ENCODE measurements at regions not wholly inside any gene's neighbourhood (a gene's known extent, or its start where the extent isn't known, plus 50 kb on each side); places are given as distances from the start of the nearest gene placed in this dataset.

GRCh38 chr3:113051787-113052186 lies 61.0 kb downstream of the GTPBP8 start:
- TF ChIP-seq POLR2A (IDR thresholded peaks at IDR 0.05) (no peak), CTCF (IDR thresholded peaks at IDR 0.05) (no peak)
- Histone ChIP-seq H3K27me3 (peaks cover 0 to 3% (median 0%) of the 10 kb centered on the region in 4 donors), H3K4me1 (peaks cover 0 to 28% (median 5%) of the 10 kb centered on the region in 3 donors), H3K27ac (peak overlapping the region; percentile 2 to 71 (median 48)), H3K4me3 (no peak overlapping the region), H3K9me3 (no peaks in the 10 kb centered on the region), H3K36me3 (no peaks in the 10 kb centered on the region)
- 28 to 52% methylated on average over 2 to 3 of the region's 3 CpGs for WGBS, 2 donors
- intact Hi-C loops (cut with DNase I) = loop anchor here (5.0 kb wide), 1 partner anchor 236 kb away; no protein-coding TSS in a partner anchor
- DNase-seq = no peak

- WGBS, 2 donors = 58 to 69% methylated on average over 3 of the region's 3 CpGs
- TF ChIP-seq POLR2A (IDR thresholded peaks at IDR 0.05) (no peak), CTCF (IDR thresholded peaks at IDR 0.05) (no peak)
- Histone ChIP-seq H3K9me3 (no peaks in the 10 kb centered on the region), H3K36me3 (no peaks in the 10 kb centered on the region), H3K4me1 (peaks cover 0 to 28% (median 5%) of the 10 kb centered on the region in 3 donors), H3K27me3 (peaks cover 0 to 3% (median 0%) of the 10 kb centered on the region in 4 donors), H3K27ac (peak overlapping the region in 2 of 4 donors; percentile 16 to 71), H3K4me3 (no peak overlapping the region)
- DNase-seq = no peak
- intact Hi-C loops (cut with DNase I) = loop anchor here (5.0 kb wide), 1 partner anchor 234 kb away; no protein-coding TSS in a partner anchor
Observed at GRCh38 chr3:113053169-113053568, 62.4 kb downstream of the GTPBP8 start.

GRCh38 chr3:113054552-113054951 lies 63.8 kb downstream of the GTPBP8 start:
- Histone ChIP-seq H3K27me3 (peaks cover 0 to 3% (median 0%) of the 10 kb centered on the region in 4 donors), H3K4me1 (peaks cover 0 to 28% (median 5%) of the 10 kb centered on the region in 3 donors), H3K4me3 (no peak overlapping the region), H3K9me3 (no peaks in the 10 kb centered on the region), H3K27ac (no peak overlapping the region), H3K36me3 (no peaks in the 10 kb centered on the region)
- no peak for DNase-seq
- intact Hi-C loops (cut with DNase I) = loop anchor here (5.0 kb wide), 1 partner anchor 233 kb away; no protein-coding TSS in a partner anchor
- TF ChIP-seq CTCF (IDR thresholded peaks at IDR 0.05) = peak in 1 of 6 experiments; percentile 21
- no peak for TF ChIP-seq POLR2A (IDR thresholded peaks at IDR 0.05)
- WGBS, 2 donors = 0 to 6% methylated on average over 1 of the region's 1 CpG

- H3K27me3 ChIP-seq = peaks cover 0 to 3% (median 0%) of the 10 kb centered on the region in 4 donors
- peaks cover 0 to 28% (median 5%) of the 10 kb centered on the region in 3 donors for H3K4me1 ChIP-seq
- intact Hi-C loops (cut with DNase I) = no loop called here
- H3K27ac ChIP-seq = no peak overlapping the region
- H3K36me3 ChIP-seq = no peaks in the 10 kb centered on the region
- TF ChIP-seq CTCF (IDR thresholded peaks at IDR 0.05) (no peak), POLR2A (IDR thresholded peaks at IDR 0.05) (no peak)
- no peak for DNase-seq
- H3K9me3 ChIP-seq = no peaks in the 10 kb centered on the region
- no peak overlapping the region for H3K4me3 ChIP-seq
Observed at GRCh38 chr3:113055201-113055600, 64.4 kb downstream of the GTPBP8 start.

GRCh38 chr3:113055961-113056360 lies 65.2 kb downstream of the GTPBP8 start:
- no peak for DNase-seq
- WGBS, 2 donors = 83 to 84% methylated on average over 5 of the region's 5 CpGs
- Histone ChIP-seq H3K9me3 (no peaks in the 10 kb centered on the region), H3K4me3 (no peak overlapping the region), H3K4me1 (peaks cover 0 to 27% (median 5%) of the 10 kb centered on the region in 3 donors), H3K27me3 (peaks cover 0 to 3% (median 0%) of the 10 kb centered on the region in 4 donors), H3K36me3 (no peaks in the 10 kb centered on the region), H3K27ac (no peak overlapping the region)
- intact Hi-C loops (cut with DNase I) = no loop called here
- TF ChIP-seq CTCF (IDR thresholded peaks at IDR 0.05) (no peak), POLR2A (IDR thresholded peaks at IDR 0.05) (no peak)

All from esophagus squamous epithelium (tissue), 5 donors.